ENCODE measurements at regions not wholly inside any gene's neighbourhood (a gene's known extent, or its start where the extent isn't known, plus 50 kb on each side); places are given as distances from the start of the nearest gene placed in this dataset.
"Not testable (repeated sequence)": the region's sequence is repeated elsewhere in the genome, so short reads cannot be mapped to it uniquely, and the experiment has no call there.

DNA sequence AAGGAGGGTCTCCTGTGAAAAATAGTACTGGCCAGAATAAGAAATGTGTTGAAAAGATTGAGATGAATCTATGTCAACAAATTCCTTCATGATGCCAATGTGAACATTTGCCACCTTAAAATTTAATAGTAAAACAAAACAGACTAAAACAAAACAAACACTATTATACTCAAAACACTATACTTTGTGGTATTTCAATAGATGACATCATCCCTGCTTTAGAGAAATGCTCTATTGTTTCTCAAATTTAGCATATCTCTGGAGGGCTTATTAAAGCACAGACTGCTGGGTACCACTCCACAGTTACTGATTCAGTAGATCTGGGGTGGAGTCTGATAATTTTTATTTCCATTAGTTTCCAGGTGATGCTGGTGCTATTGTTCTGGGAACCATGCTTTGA lies 579.4 kb upstream of the FAM98A start:
- Histone ChIP-seq H3K36me3 (ENCODE audit: control insufficient read depth in 2 of 2, insufficient read depth in 2 of 2, low read length in 2 of 2) (no peaks in the 10 kb centered on the region), H3K4me1 (ENCODE audit: control insufficient read depth, insufficient read depth, low read length) (no peaks in the 10 kb centered on the region), H3K9ac (ENCODE audit: low read length in 2 of 2) (no peak overlapping the region), H3K4me3 (ENCODE audit: low read length in 2 of 2) (no peak overlapping the region), H3K27me3 (ENCODE audit: control insufficient read depth in 1 of 2, insufficient read depth in 2 of 2, low read length in 2 of 2) (no peaks in the 10 kb centered on the region), H3K27ac (ENCODE audit: low read length) (no peak overlapping the region), H3K9me3 (ENCODE audit: control insufficient read depth in 2 of 2, low read length in 2 of 2) (no peaks in the 10 kb centered on the region)

DNA sequence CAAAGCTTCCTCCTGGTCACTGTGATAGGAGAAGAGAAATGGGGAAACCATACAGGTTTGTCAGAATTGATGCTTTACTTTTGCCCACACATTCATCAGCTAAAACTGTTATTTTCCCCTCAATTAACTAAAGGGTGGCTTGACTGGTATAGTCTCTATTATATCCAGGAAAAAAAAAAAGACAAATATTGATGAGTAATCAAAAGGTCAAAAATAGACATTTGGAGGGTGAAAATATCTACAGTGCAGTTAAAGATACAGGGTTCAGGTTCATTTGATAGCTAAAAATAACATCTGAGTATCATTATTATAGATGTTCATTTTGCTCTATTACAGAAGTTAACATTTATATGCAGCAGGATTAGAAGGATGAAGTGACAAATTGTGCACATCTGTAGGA lies 577.6 kb upstream of the FAM98A start:
- no peak overlapping the region for H3K9ac ChIP-seq (ENCODE audit: low read length in 2 of 2)
- H3K4me3 ChIP-seq (ENCODE audit: low read length in 2 of 2), result no peak overlapping the region
- no peaks in the 10 kb centered on the region for H3K9me3 ChIP-seq (ENCODE audit: control insufficient read depth in 2 of 2, low read length in 2 of 2)
- no peaks in the 10 kb centered on the region for H3K36me3 ChIP-seq (ENCODE audit: control insufficient read depth in 2 of 2, insufficient read depth in 2 of 2, low read length in 2 of 2)
- H3K27ac ChIP-seq (ENCODE audit: low read length), result no peak overlapping the region
- no peaks in the 10 kb centered on the region for H3K4me1 ChIP-seq (ENCODE audit: control insufficient read depth, insufficient read depth, low read length)
- H3K27me3 ChIP-seq (ENCODE audit: control insufficient read depth in 1 of 2, insufficient read depth in 2 of 2, low read length in 2 of 2), result no peaks in the 10 kb centered on the region

DNA sequence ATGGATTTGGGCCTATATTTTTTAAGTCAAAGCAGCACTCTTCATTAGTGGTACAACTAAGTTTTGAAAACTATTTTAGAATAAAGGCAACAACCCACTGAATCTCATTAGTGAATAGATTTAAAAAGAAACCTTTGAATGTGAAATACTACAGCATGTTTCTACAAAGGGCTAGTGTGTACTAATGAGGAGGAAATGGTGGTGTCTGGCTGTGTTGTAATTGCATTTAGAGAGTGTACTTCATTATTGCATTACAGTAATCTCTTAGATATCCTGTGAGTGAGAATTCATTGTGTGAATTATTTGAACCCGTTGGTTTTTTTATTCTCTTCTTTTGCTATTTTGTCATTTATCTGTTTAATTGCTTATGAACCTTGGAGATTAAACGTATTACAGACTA lies 575.4 kb upstream of the FAM98A start:
- Histone ChIP-seq H3K9me3 (ENCODE audit: control insufficient read depth in 2 of 2, low read length in 2 of 2) (no peaks in the 10 kb centered on the region), H3K4me1 (ENCODE audit: control insufficient read depth, insufficient read depth, low read length) (no peaks in the 10 kb centered on the region), H3K9ac (ENCODE audit: low read length in 2 of 2) (no peak overlapping the region), H3K4me3 (ENCODE audit: low read length in 2 of 2) (no peak overlapping the region), H3K27ac (ENCODE audit: low read length) (no peak overlapping the region), H3K27me3 (ENCODE audit: control insufficient read depth in 1 of 2, insufficient read depth in 2 of 2, low read length in 2 of 2) (no peaks in the 10 kb centered on the region), H3K36me3 (ENCODE audit: control insufficient read depth in 2 of 2, insufficient read depth in 2 of 2, low read length in 2 of 2) (no peaks in the 10 kb centered on the region)

DNA sequence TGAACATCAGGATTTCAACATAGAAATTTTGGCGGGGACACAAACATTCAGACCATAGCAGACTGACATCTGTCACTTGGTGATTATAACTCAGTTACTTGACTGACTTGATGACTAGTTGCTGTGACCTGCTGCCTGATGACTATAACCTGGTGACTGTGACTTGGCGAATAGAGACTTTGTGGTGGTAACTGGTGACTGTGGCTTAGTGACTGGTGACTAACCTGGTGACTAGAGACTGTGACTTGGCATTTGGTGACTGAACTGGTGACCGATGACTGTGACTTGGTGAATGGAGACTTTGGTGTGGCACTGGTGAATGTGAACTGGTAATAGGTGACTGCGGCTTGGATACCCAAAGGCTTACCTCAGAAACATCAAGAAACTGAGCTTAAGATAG lies 563.1 kb upstream of the FAM98A start:
- Histone ChIP-seq H3K4me3 (ENCODE audit: low read length in 2 of 2) (no peak overlapping the region), H3K9ac (ENCODE audit: low read length in 2 of 2) (no peak overlapping the region), H3K9me3 (ENCODE audit: control insufficient read depth in 2 of 2, low read length in 2 of 2) (no peaks in the 10 kb centered on the region), H3K27me3 (ENCODE audit: control insufficient read depth in 1 of 2, insufficient read depth in 2 of 2, low read length in 2 of 2) (no peaks in the 10 kb centered on the region), H3K27ac (ENCODE audit: low read length) (no peak overlapping the region), H3K4me1 (ENCODE audit: control insufficient read depth, insufficient read depth, low read length) (no peaks in the 10 kb centered on the region), H3K36me3 (ENCODE audit: control insufficient read depth in 2 of 2, insufficient read depth in 2 of 2, low read length in 2 of 2) (no peaks in the 10 kb centered on the region)

DNA sequence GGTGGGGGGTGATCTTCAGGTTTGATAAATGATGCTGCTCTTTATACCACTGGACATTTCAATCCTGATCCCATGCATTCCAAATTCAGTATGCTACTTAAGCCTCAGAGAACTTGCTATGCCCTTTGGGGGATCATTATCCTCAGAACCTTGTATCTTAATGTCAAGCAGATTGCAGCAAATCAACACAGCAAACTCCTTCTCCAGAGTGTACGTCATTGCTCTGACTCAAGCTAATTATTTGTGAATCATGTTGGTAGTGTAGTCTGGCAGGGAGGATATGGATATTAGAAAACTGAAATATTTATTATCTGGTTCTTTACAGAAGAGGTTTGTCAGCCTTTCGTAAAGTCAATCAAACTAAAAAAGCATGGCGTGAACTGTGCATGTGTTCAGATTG lies 562.5 kb upstream of the FAM98A start:
- Histone ChIP-seq H3K27me3 (ENCODE audit: control insufficient read depth in 1 of 2, insufficient read depth in 2 of 2, low read length in 2 of 2) (no peaks in the 10 kb centered on the region), H3K4me1 (ENCODE audit: control insufficient read depth, insufficient read depth, low read length) (no peaks in the 10 kb centered on the region), H3K4me3 (ENCODE audit: low read length in 2 of 2) (no peak overlapping the region), H3K36me3 (ENCODE audit: control insufficient read depth in 2 of 2, insufficient read depth in 2 of 2, low read length in 2 of 2) (no peaks in the 10 kb centered on the region), H3K27ac (ENCODE audit: low read length) (no peak overlapping the region), H3K9ac (ENCODE audit: low read length in 2 of 2) (no peak overlapping the region), H3K9me3 (ENCODE audit: control insufficient read depth in 2 of 2, low read length in 2 of 2) (no peaks in the 10 kb centered on the region)

- Histone ChIP-seq H3K27me3 (ENCODE audit: control insufficient read depth in 1 of 2, insufficient read depth in 2 of 2, low read length in 2 of 2) (no peaks in the 10 kb centered on the region), H3K9me3 (ENCODE audit: control insufficient read depth in 2 of 2, low read length in 2 of 2) (no peaks in the 10 kb centered on the region), H3K27ac (ENCODE audit: low read length) (no peak overlapping the region), H3K36me3 (ENCODE audit: control insufficient read depth in 2 of 2, insufficient read depth in 2 of 2, low read length in 2 of 2) (no peaks in the 10 kb centered on the region), H3K4me3 (ENCODE audit: low read length in 2 of 2) (no peak overlapping the region), H3K4me1 (ENCODE audit: control insufficient read depth, insufficient read depth, low read length) (no peaks in the 10 kb centered on the region), H3K9ac (ENCODE audit: low read length in 2 of 2) (no peak overlapping the region)
Measured at GRCh38 chr2:34159901-34160300, 560.8 kb upstream of the FAM98A start.

- Histone ChIP-seq H3K4me1 (ENCODE audit: control insufficient read depth, insufficient read depth, low read length) (no peaks in the 10 kb centered on the region), H3K36me3 (ENCODE audit: control insufficient read depth in 2 of 2, insufficient read depth in 2 of 2, low read length in 2 of 2) (no peaks in the 10 kb centered on the region), H3K9me3 (ENCODE audit: control insufficient read depth in 2 of 2, low read length in 2 of 2) (no peaks in the 10 kb centered on the region), H3K4me3 (ENCODE audit: low read length in 2 of 2) (no peak overlapping the region), H3K27me3 (ENCODE audit: control insufficient read depth in 1 of 2, insufficient read depth in 2 of 2, low read length in 2 of 2) (no peaks in the 10 kb centered on the region), H3K27ac (ENCODE audit: low read length) (no peak overlapping the region), H3K9ac (ENCODE audit: low read length in 2 of 2) (no peak overlapping the region)
Measured at GRCh38 chr2:34153484-34153883, 554.4 kb upstream of the FAM98A start.

GRCh38 chr2:34147780-34148179 lies 548.7 kb upstream of the FAM98A start:
- H3K36me3 ChIP-seq (ENCODE audit: control insufficient read depth in 2 of 2, insufficient read depth in 2 of 2, low read length in 2 of 2), result no peaks in the 10 kb centered on the region
- H3K4me3 ChIP-seq (ENCODE audit: low read length in 2 of 2), result no peak overlapping the region
- no peak overlapping the region for H3K9ac ChIP-seq (ENCODE audit: low read length in 2 of 2)
- H3K4me1 ChIP-seq (ENCODE audit: control insufficient read depth, insufficient read depth, low read length), result no peaks in the 10 kb centered on the region
- H3K27ac ChIP-seq (ENCODE audit: low read length), result no peak overlapping the region
- H3K27me3 ChIP-seq (ENCODE audit: control insufficient read depth in 1 of 2, insufficient read depth in 2 of 2, low read length in 2 of 2), result no peaks in the 10 kb centered on the region
- peaks cover 0 to 3% of the 10 kb centered on the region in 2 donors for H3K9me3 ChIP-seq (ENCODE audit: control insufficient read depth in 2 of 2, low read length in 2 of 2)

DNA sequence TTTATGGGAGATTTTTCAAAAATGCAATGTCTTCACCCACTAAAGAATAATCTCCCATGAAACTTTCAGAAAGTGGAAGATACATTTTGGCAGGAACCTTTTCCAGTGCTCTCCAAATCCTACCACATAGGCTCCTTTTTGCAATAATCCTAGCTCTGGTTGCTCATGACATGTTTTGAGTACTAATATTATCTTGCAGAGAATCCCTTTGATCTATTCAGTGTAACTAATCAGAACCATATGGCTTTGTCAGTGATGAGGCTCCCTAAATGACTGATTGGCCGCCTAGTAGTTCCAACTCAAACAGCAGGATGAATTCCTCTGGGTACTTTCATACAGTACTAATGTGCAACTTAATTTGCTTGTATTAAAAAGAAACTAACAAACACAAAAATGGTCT lies 544.0 kb upstream of the FAM98A start:
- Histone ChIP-seq H3K36me3 (ENCODE audit: control insufficient read depth in 2 of 2, insufficient read depth in 2 of 2, low read length in 2 of 2) (no peaks in the 10 kb centered on the region), H3K27ac (ENCODE audit: low read length) (no peak overlapping the region), H3K9me3 (ENCODE audit: control insufficient read depth in 2 of 2, low read length in 2 of 2) (peaks cover 0 to 4% of the 10 kb centered on the region in 2 donors), H3K9ac (ENCODE audit: low read length in 2 of 2) (no peak overlapping the region), H3K27me3 (ENCODE audit: control insufficient read depth in 1 of 2, insufficient read depth in 2 of 2, low read length in 2 of 2) (no peaks in the 10 kb centered on the region), H3K4me3 (ENCODE audit: low read length in 2 of 2) (no peak overlapping the region), H3K4me1 (ENCODE audit: control insufficient read depth, insufficient read depth, low read length) (no peaks in the 10 kb centered on the region)

- not testable (repeated sequence) for H3K27me3 ChIP-seq (ENCODE audit: control insufficient read depth in 1 of 2, insufficient read depth in 2 of 2, low read length in 2 of 2); H3K4me1 ChIP-seq (ENCODE audit: control insufficient read depth, insufficient read depth, low read length); H3K4me3 ChIP-seq (ENCODE audit: low read length in 2 of 2); H3K9me3 ChIP-seq (ENCODE audit: control insufficient read depth in 2 of 2, low read length in 2 of 2); H3K9ac ChIP-seq (ENCODE audit: low read length in 2 of 2); H3K27ac ChIP-seq (ENCODE audit: low read length); H3K36me3 ChIP-seq (ENCODE audit: control insufficient read depth in 2 of 2, insufficient read depth in 2 of 2, low read length in 2 of 2)
Measured at GRCh38 chr2:34142531-34143008, 543.5 kb upstream of the FAM98A start.

- not testable (repeated sequence) for H3K27ac ChIP-seq (ENCODE audit: low read length); H3K4me1 ChIP-seq (ENCODE audit: control insufficient read depth, insufficient read depth, low read length); H3K36me3 ChIP-seq (ENCODE audit: control insufficient read depth in 2 of 2, insufficient read depth in 2 of 2, low read length in 2 of 2); H3K9ac ChIP-seq (ENCODE audit: low read length in 2 of 2); H3K27me3 ChIP-seq (ENCODE audit: control insufficient read depth in 1 of 2, insufficient read depth in 2 of 2, low read length in 2 of 2); H3K4me3 ChIP-seq (ENCODE audit: low read length in 2 of 2); H3K9me3 ChIP-seq (ENCODE audit: control insufficient read depth in 2 of 2, low read length in 2 of 2)
Measured at GRCh38 chr2:34133065-34133464, 534.0 kb upstream of the FAM98A start.

- Histone ChIP-seq H3K36me3 (ENCODE audit: control insufficient read depth in 2 of 2, insufficient read depth in 2 of 2, low read length in 2 of 2) (no peaks in the 10 kb centered on the region), H3K9ac (ENCODE audit: low read length in 2 of 2) (no peak overlapping the region), H3K27ac (ENCODE audit: low read length) (no peak overlapping the region), H3K9me3 (ENCODE audit: control insufficient read depth in 2 of 2, low read length in 2 of 2) (peaks cover 0 to 4% of the 10 kb centered on the region in 2 donors), H3K27me3 (ENCODE audit: control insufficient read depth in 1 of 2, insufficient read depth in 2 of 2, low read length in 2 of 2) (no peaks in the 10 kb centered on the region), H3K4me1 (ENCODE audit: control insufficient read depth, insufficient read depth, low read length) (no peaks in the 10 kb centered on the region), H3K4me3 (ENCODE audit: low read length in 2 of 2) (no peak overlapping the region)
Measured at GRCh38 chr2:34126279-34126678, 527.2 kb upstream of the FAM98A start.
